NB4 (cell line): ENCODE measurements at regions not wholly inside any gene's neighbourhood (a gene's known extent, or its start where the extent isn't known, plus 50 kb on each side); places are given as distances from the start of the nearest gene placed in this dataset.

Source experiments
- CTCF ChIP-seq: IDR thresholded peaks from one replicate; pipeline ENCODE4 v1.5.1; 2012; ENCODE audit warnings: low read depth, low read length
- MAX ChIP-seq: IDR thresholded peaks from 2 replicates; pipeline ENCODE4 v1.6.1; 2011; ENCODE audit warnings: low read depth, low read length
- MYC ChIP-seq: IDR thresholded peaks from 2 replicates; pipeline ENCODE4 v1.6.1; 2011; ENCODE audit warnings: low read depth, low read length
- POLR2A ChIP-seq: IDR thresholded peaks from 2 replicates; pipeline ENCODE4 v1.6.1; 2011; ENCODE audit warnings: mild to moderate bottlenecking; ENCODE audit not compliant: insufficient read length; ENCODE audit errors: extremely low read depth

GRCh38 chr1:80657707-80658106 lies 1143.0 kb upstream of the ADGRL2 start:
- TF ChIP-seq CTCF (no peak), MYC (no peak), MAX (no peak), POLR2A (no peak)
